ENCODE measurements at regions not wholly inside any gene's neighbourhood (a gene's known extent, or its start where the extent isn't known, plus 50 kb on each side); places are given as distances from the start of the nearest gene placed in this dataset.
A peak's percentile ranks its signal among the peaks of the same experiment; 100 is the strongest.

GRCh38 chr4:179797738-179798137 is 2355.5 kb upstream of the AGA start (continued):
- no peak for TF ChIP-seq ZBED4 (CRISPR knock-in tag; IDR thresholded peaks at IDR 0.05; ENCODE audit: borderline replicate concordance)
- TF ChIP-seq ADNP (CRISPR knock-in tag; IDR thresholded peaks at IDR 0.05): no peak
- peak; percentile 58; the same call in 1 of the 2 replicates for TF ChIP-seq SOX5 (CRISPR knock-in tag; IDR thresholded peaks at IDR 0.05; ENCODE audit: borderline replicate concordance)
- no peak for TF ChIP-seq CBX5 (CRISPR knock-in tag; IDR thresholded peaks at IDR 0.05; ENCODE audit: borderline replicate concordance)
- no peak for TF ChIP-seq ZBTB7B (CRISPR knock-in tag; IDR thresholded peaks at IDR 0.05)
- TF ChIP-seq ZNF280D (CRISPR knock-in tag; IDR thresholded peaks at IDR 0.05): no peak
- TF ChIP-seq ZNF160 (CRISPR knock-in tag; IDR thresholded peaks at IDR 0.05): no peak
- no peak for TF ChIP-seq FOXK2 (IDR thresholded peaks at IDR 0.05)
- no peak for TF ChIP-seq GABPB1 (CRISPR knock-in tag; IDR thresholded peaks at IDR 0.05)
- TF ChIP-seq HMG20B (CRISPR knock-in tag; conservative IDR thresholded peaks at IDR 0.05): no peak
- no peak for TF ChIP-seq ZFP1 (CRISPR knock-in tag; IDR thresholded peaks at IDR 0.05)
- TF ChIP-seq DDIT3 (CRISPR knock-in tag; IDR thresholded peaks at IDR 0.05): no peak
- no peak for TF ChIP-seq PHF8 (CRISPR knock-in tag; IDR thresholded peaks at IDR 0.05)
- TF ChIP-seq ZNF335 (CRISPR knock-in tag; IDR thresholded peaks at IDR 0.05): no peak
- TF ChIP-seq ZNF720 (CRISPR knock-in tag; IDR thresholded peaks at IDR 0.05): no peak
- TF ChIP-seq FOXA3 (CRISPR knock-in tag; IDR thresholded peaks at IDR 0.05): peak; percentile 75
- no peak for TF ChIP-seq ZNF687 (CRISPR knock-in tag; IDR thresholded peaks at IDR 0.05)
- no peak for TF ChIP-seq ZBTB44 (CRISPR knock-in tag; IDR thresholded peaks at IDR 0.05)
- 0 out of 2 replicates have a peak, but pooled peaks have one; percentile 37 for TF ChIP-seq NCOA2 (CRISPR knock-in tag; IDR thresholded peaks at IDR 0.05)

All from HepG2 (cell line).